ENCODE measurements at regions not wholly inside any gene's neighbourhood (a gene's known extent, or its start where the extent isn't known, plus 50 kb on each side); places are given as distances from the start of the nearest gene placed in this dataset.

DNA sequence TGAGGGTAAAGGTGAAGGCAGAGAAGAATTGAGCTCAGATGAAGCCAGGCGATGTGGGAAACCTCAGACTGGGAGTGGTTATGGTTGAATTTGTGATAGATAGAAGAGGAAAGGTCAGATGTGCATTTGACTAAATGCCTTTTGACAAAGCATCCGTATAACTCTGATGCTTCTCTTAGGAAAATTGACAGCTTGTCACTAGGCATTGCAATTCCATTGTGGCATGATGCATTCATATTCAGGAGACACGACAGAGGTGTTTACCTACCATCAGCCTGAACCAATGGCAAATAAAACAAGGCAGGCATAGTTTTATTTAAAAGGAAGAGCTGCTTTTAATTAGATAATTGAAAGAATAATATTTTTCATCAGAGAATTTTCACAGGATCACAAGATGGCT lies 325.1 kb upstream of the IGFBP7 start (continued):
- TF ChIP-seq, protein P1, sequence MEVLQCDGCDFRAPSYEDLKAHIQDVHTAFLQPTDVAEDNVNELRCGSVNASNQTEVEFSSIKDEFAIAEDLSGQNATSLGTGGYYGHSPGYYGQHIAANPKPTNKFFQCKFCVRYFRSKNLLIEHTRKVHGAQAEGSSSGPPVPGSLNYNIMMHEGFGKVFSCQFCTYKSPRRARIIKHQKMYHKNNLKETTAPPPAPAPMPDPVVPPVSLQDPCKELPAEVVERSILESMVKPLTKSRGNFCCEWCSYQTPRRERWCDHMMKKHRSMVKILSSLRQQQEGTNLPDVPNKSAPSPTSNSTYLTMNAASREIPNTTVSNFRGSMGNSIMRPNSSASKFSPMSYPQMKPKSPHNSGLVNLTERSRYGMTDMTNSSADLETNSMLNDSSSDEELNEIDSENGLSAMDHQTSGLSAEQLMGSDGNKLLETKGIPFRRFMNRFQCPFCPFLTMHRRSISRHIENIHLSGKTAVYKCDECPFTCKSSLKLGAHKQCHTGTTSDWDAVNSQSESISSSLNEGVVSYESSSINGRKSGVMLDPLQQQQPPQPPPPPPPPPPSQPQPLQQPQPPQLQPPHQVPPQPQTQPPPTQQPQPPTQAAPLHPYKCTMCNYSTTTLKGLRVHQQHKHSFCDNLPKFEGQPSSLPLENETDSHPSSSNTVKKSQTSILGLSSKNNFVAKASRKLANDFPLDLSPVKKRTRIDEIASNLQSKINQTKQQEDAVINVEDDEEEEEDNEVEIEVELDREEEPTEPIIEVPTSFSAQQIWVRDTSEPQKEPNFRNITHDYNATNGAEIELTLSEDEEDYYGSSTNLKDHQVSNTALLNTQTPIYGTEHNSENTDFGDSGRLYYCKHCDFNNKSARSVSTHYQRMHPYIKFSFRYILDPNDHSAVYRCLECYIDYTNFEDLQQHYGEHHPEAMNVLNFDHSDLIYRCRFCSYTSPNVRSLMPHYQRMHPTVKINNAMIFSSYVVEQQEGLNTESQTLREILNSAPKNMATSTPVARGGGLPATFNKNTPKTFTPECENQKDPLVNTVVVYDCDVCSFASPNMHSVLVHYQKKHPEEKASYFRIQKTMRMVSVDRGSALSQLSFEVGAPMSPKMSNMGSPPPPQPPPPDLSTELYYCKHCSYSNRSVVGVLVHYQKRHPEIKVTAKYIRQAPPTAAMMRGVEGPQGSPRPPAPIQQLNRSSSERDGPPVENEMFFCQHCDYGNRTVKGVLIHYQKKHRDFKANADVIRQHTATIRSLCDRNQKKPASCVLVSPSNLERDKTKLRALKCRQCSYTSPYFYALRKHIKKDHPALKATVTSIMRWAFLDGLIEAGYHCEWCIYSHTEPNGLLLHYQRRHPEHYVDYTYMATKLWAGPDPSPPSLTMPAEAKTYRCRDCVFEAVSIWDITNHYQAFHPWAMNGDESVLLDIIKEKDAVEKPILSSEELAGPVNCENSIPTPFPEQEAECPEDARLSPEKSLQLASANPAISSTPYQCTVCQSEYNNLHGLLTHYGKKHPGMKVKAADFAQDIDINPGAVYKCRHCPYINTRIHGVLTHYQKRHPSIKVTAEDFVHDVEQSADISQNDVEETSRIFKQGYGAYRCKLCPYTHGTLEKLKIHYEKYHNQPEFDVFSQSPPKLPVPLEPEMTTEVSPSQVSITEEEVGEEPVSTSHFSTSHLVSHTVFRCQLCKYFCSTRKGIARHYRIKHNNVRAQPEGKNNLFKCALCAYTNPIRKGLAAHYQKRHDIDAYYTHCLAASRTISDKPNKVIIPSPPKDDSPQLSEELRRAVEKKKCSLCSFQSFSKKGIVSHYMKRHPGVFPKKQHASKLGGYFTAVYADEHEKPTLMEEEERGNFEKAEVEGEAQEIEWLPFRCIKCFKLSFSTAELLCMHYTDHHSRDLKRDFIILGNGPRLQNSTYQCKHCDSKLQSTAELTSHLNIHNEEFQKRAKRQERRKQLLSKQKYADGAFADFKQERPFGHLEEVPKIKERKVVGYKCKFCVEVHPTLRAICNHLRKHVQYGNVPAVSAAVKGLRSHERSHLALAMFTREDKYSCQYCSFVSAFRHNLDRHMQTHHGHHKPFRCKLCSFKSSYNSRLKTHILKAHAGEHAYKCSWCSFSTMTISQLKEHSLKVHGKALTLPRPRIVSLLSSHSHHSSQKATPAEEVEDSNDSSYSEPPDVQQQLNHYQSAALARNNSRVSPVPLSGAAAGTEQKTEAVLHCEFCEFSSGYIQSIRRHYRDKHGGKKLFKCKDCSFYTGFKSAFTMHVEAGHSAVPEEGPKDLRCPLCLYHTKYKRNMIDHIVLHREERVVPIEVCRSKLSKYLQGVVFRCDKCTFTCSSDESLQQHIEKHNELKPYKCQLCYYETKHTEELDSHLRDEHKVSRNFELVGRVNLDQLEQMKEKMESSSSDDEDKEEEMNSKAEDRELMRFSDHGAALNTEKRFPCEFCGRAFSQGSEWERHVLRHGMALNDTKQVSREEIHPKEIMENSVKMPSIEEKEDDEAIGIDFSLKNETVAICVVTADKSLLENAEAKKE (CRISPR knock-in tag; IDR thresholded peaks at IDR 0.05) = no peak

DNA sequence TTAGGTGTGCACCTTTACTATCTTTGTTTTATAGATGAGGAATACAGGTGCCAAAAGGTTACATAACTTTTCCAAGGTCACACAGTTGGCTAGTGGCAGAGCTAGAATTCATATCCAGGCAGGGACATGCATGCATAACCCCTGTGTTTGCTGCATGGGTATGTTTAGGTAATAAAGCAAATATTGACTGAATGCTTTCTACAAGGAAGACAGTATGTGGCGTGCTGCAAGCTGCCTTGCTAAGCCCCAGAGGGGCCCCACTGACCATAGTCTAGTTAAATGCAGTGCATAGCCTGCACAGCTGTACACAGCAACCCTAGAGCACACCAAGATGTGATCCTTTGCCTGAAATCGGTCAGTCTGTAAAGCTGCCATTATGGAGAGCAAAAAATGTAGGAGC lies 320.5 kb upstream of the IGFBP7 start:
- no peak for DNase-seq (ENCODE audit: low spot score)
- TF ChIP-seq EZH2 (IDR thresholded peaks at IDR 0.05; ENCODE audit: low read depth, unreplicated experiment) = no peak
- TF ChIP-seq JUNB (IDR thresholded peaks at IDR 0.05; ENCODE audit: unreplicated experiment) = no peak
- no peak for TF ChIP-seq ZNF114 (CRISPR knock-in tag; IDR thresholded peaks at IDR 0.05)
- no peak for TF ChIP-seq ZNF331 (CRISPR knock-in tag; IDR thresholded peaks at IDR 0.05; ENCODE audit: low read depth)
- TF ChIP-seq, protein P2, sequence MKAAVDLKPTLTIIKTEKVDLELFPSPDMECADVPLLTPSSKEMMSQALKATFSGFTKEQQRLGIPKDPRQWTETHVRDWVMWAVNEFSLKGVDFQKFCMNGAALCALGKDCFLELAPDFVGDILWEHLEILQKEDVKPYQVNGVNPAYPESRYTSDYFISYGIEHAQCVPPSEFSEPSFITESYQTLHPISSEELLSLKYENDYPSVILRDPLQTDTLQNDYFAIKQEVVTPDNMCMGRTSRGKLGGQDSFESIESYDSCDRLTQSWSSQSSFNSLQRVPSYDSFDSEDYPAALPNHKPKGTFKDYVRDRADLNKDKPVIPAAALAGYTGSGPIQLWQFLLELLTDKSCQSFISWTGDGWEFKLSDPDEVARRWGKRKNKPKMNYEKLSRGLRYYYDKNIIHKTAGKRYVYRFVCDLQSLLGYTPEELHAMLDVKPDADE (IDR thresholded peaks at IDR 0.05) = no peak
- no peak for TF ChIP-seq POLR2AphosphoS5 (IDR thresholded peaks at IDR 0.05; ENCODE audit: low read depth)
- no peak for TF ChIP-seq EZH2phosphoT487 (IDR thresholded peaks at IDR 0.05; ENCODE audit: unreplicated experiment)
- TF ChIP-seq, protein P3, sequence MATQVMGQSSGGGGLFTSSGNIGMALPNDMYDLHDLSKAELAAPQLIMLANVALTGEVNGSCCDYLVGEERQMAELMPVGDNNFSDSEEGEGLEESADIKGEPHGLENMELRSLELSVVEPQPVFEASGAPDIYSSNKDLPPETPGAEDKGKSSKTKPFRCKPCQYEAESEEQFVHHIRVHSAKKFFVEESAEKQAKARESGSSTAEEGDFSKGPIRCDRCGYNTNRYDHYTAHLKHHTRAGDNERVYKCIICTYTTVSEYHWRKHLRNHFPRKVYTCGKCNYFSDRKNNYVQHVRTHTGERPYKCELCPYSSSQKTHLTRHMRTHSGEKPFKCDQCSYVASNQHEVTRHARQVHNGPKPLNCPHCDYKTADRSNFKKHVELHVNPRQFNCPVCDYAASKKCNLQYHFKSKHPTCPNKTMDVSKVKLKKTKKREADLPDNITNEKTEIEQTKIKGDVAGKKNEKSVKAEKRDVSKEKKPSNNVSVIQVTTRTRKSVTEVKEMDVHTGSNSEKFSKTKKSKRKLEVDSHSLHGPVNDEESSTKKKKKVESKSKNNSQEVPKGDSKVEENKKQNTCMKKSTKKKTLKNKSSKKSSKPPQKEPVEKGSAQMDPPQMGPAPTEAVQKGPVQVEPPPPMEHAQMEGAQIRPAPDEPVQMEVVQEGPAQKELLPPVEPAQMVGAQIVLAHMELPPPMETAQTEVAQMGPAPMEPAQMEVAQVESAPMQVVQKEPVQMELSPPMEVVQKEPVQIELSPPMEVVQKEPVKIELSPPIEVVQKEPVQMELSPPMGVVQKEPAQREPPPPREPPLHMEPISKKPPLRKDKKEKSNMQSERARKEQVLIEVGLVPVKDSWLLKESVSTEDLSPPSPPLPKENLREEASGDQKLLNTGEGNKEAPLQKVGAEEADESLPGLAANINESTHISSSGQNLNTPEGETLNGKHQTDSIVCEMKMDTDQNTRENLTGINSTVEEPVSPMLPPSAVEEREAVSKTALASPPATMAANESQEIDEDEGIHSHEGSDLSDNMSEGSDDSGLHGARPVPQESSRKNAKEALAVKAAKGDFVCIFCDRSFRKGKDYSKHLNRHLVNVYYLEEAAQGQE (IDR thresholded peaks at IDR 0.05; ENCODE audit: unreplicated experiment) = no peak
- no peak for TF ChIP-seq CREB1 (CRISPR knock-in tag; IDR thresholded peaks at IDR 0.05; ENCODE audit: low read depth)
- no peak for TF ChIP-seq NANOG (IDR thresholded peaks at IDR 0.05; ENCODE audit: borderline replicate concordance)
- TF ChIP-seq, protein P4, sequence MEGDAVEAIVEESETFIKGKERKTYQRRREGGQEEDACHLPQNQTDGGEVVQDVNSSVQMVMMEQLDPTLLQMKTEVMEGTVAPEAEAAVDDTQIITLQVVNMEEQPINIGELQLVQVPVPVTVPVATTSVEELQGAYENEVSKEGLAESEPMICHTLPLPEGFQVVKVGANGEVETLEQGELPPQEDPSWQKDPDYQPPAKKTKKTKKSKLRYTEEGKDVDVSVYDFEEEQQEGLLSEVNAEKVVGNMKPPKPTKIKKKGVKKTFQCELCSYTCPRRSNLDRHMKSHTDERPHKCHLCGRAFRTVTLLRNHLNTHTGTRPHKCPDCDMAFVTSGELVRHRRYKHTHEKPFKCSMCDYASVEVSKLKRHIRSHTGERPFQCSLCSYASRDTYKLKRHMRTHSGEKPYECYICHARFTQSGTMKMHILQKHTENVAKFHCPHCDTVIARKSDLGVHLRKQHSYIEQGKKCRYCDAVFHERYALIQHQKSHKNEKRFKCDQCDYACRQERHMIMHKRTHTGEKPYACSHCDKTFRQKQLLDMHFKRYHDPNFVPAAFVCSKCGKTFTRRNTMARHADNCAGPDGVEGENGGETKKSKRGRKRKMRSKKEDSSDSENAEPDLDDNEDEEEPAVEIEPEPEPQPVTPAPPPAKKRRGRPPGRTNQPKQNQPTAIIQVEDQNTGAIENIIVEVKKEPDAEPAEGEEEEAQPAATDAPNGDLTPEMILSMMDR (conservative IDR thresholded peaks at IDR 0.05; ENCODE audit: low read depth in 2 of 2) = no peak
- no peak for TF ChIP-seq STAT1 (IDR thresholded peaks at IDR 0.05; ENCODE audit: unreplicated experiment)

More for the DNA sequence above, 320.5 kb upstream of the IGFBP7 start:
- Histone ChIP-seq H3K79me2 (replicated peaks; ENCODE audit: insufficient read depth) (no peaks in the 10 kb centered on the region), H2AFZ (no peak overlapping the region), H3K36me3 (ENCODE audit: insufficient read depth) (no peaks in the 10 kb centered on the region), H3K4me1 (ENCODE audit: insufficient read depth) (no peaks in the 10 kb centered on the region), H3K9me2 (ENCODE audit: insufficient read depth) (no peaks in the 10 kb centered on the region), H3K27ac (ENCODE audit: low read depth) (no peak overlapping the region), H3K4me2 (no peak overlapping the region), H4K20me1 (replicated peaks; ENCODE audit: insufficient read depth) (no peaks in the 10 kb centered on the region), H3K27me3 (ENCODE audit: insufficient read depth) (no peaks in the 10 kb centered on the region), H3F3A (replicated peaks; ENCODE audit: low read depth) (no peaks in the 10 kb centered on the region), H3K4me3 (no peak overlapping the region)
- ATAC-seq = no peak
- Mint-ChIP-seq H3K27ac (no peak overlapping the region), H3K9me3 (no peaks in the 10 kb centered on the region; the same call in 1 of the 3 replicates), H3K27me3 (ENCODE audit: insufficient read depth, low read depth, poor library complexity) (peaks cover 2% of the 10 kb centered on the region), H3K36me3 (ENCODE audit: low read depth) (no peaks in the 10 kb centered on the region), H3K4me3 (no peak overlapping the region), H3K4me1 (no peaks in the 10 kb centered on the region; the same call in 1 of the 3 replicates)

Measured in GM23338 (cell line).